Liver (tissue), 3 donors: ENCODE measurements at regions not wholly inside any gene's neighbourhood (a gene's known extent, or its start where the extent isn't known, plus 50 kb on each side); places are given as distances from the start of the nearest gene placed in this dataset.

ENCODE experiments used
- ATF3 ChIP-seq: IDR thresholded peaks from 2 replicates; pipeline ENCODE4 v1.6.1; 2016; ENCODE audit warnings: antibody characterized with exemption
- CTCF ChIP-seq: fragments of 150-350 bp; IDR thresholded peaks from 2 replicates; pipeline ENCODE4 v1.5.1; 2017; ENCODE audit warnings: improper control_type of control experiment, low read depth, low read length; ENCODE audit not compliant: missing input control
- EGR1 ChIP-seq, 2 donors: IDR thresholded peaks; 2 replicates each; pipeline ENCODE4 v1.6.1; 2016 to 2018; ENCODE audit warnings: antibody characterized with exemption in 2 of 2, low read depth in 2 of 2
- FOXA1 ChIP-seq: IDR thresholded peaks from 2 replicates; pipeline ENCODE4 v1.6.1; 2016; ENCODE audit warnings: antibody characterized with exemption
- HNF4G ChIP-seq: IDR thresholded peaks from 2 replicates; pipeline ENCODE4 v1.6.1; 2016; ENCODE audit warnings: antibody characterized with exemption
- JUND ChIP-seq, 2 donors: IDR thresholded peaks; 2 replicates each; pipeline ENCODE4 v1.6.1; 2016; ENCODE audit warnings: antibody characterized with exemption in 2 of 2
- MAX ChIP-seq: IDR thresholded peaks from 2 replicates; pipeline ENCODE4 v1.6.1; 2016; ENCODE audit warnings: antibody characterized with exemption
- RAD21 ChIP-seq, 2 donors: IDR thresholded peaks; 2 replicates each; pipeline ENCODE4 v1.6.1; 2016; ENCODE audit warnings: antibody characterized with exemption in 2 of 2, mild to moderate bottlenecking in 2 of 2
- REST ChIP-seq: IDR thresholded peaks from 2 replicates; pipeline ENCODE4 v1.6.1; 2016; ENCODE audit warnings: antibody characterized with exemption, mild to moderate bottlenecking
- RXRA ChIP-seq, 2 donors: IDR thresholded peaks; 2 replicates each; pipeline ENCODE4 v1.6.1; 2017 to 2018; ENCODE audit warnings: antibody characterized with exemption in 2 of 2, mild to moderate bottlenecking in 1 of 2
- SP1 ChIP-seq: IDR thresholded peaks from 2 replicates; pipeline ENCODE4 v1.6.1; 2018; ENCODE audit warnings: antibody characterized with exemption, mild to moderate bottlenecking
- TAF1 ChIP-seq: conservative IDR thresholded peaks from 2 replicates; pipeline ENCODE4 v1.6.1; 2016; ENCODE audit warnings: antibody characterized with exemption, mild to moderate bottlenecking
- YY1 ChIP-seq: IDR thresholded peaks from 2 replicates; pipeline ENCODE4 v1.6.1; 2016; ENCODE audit warnings: antibody characterized with exemption, mild to moderate bottlenecking
- ZBTB33 ChIP-seq: IDR thresholded peaks from 2 replicates; pipeline ENCODE4 v1.6.1; 2016; ENCODE audit warnings: antibody characterized with exemption
- donor health status: healthy.
- donor health status: healthy.

- no peak for TF ChIP-seq ZBTB33
- no peak for TF ChIP-seq CTCF
- no peak for TF ChIP-seq RAD21 (IDR thresholded peaks at IDR 0.05)
- no peak for TF ChIP-seq EGR1 (IDR thresholded peaks at IDR 0.05; ENCODE audit: low read depth in 2 of 2)
- no peak for TF ChIP-seq MAX
- no peak for TF ChIP-seq REST
- no peak for TF ChIP-seq YY1
- no peak for TF ChIP-seq HNF4G
- no peak for TF ChIP-seq ATF3
- TF ChIP-seq TAF1, result no peak
- TF ChIP-seq RXRA (IDR thresholded peaks at IDR 0.05), result no peak
- no peak for TF ChIP-seq SP1
- TF ChIP-seq JUND (IDR thresholded peaks at IDR 0.05), result no peak
- TF ChIP-seq FOXA1, result no peak
These were observed 238.0 kb upstream of the FGGY start for GRCh38 chr1:59058665-59059439.
